AG08396 (cell line): ENCODE measurements at regions not wholly inside any gene's neighbourhood (a gene's known extent, or its start where the extent isn't known, plus 50 kb on each side); places are given as distances from the start of the nearest gene placed in this dataset.
A peak's percentile ranks its signal among the peaks of the same experiment; 100 is the strongest.
"Not testable (repeated sequence)": the region's sequence is repeated elsewhere in the genome, so short reads cannot be mapped to it uniquely, and the experiment has no call there.

Source experiments
- DNase-seq: peaks from one replicate; pipeline ENCODE4 v3.0.0; 2012; ENCODE audit warnings: low spot score, mixed read lengths

DNA sequence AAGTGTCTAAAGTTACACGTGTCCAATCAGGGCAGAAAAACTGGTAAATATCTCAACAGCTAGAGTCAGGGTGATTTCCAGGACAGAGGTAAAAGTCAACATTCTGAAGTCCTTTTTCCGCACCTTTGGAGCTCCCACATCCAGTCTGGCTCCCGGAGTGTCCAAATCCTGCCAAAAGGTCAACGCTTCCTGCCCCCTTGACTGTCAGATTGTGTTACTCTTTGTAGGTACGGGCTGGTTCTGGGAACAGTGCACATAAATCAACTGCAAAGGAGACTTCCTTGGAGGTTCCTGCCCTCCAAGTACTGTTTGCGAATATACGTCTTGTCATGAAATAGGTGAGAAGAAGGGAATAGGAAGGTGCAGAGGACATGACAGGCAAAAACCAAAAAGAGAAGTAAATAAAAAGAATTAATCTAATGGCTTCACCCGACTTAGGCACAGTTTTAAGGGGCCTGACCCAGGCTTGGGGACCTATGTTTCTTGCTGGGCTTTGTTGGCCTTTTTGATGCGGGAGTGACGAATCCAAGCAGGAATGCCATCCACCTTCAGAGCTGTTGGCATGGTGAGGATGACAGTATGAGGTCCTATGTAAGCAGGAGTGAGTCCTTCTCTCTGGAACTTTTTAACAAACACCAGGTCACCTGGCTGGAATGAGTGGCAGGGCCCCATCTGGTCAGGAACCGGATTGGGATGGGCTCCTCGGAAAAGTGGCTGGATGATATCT, 155.4 kb downstream of the TRIM27 start:
- DNase-seq = no peak

DNA sequence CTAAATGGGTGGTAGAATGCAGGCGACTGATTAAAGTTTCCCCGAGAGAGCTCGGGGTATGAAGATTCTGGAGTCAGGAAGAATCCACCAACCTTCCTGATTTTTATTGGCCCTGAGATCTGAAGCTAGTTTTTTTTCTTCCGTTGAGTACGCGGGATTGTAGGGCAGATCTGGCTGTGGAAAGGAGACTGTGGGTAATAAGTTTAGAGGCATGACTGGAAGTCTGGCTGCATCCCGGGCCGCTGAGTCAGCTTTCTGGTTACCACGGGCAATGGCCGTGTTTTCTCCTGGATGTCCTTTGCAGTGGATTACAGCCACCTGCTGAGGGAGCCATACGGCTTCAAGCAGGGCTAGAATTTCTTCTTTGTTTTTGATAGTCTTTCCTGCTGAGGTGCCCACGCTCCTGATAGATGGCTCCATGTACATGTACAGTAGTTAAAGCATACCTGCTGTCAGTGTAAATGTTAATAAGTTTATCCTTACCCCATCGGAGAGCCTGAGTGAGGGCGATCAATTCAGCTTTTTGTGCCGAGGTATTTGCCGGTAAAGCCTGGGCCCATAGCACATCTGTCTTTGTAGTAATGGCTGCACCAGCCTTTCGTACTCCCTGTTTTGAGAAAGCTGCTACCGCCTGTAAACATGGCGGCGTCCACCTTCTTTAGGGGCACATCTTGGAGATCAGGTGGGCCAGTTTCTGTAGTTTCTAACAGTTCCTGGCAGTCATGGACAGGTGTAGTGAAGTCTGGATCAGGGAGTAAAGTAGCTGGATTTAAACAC, 154.0 kb downstream of the TRIM27 start:
- peak; percentile 54 for DNase-seq

DNA sequence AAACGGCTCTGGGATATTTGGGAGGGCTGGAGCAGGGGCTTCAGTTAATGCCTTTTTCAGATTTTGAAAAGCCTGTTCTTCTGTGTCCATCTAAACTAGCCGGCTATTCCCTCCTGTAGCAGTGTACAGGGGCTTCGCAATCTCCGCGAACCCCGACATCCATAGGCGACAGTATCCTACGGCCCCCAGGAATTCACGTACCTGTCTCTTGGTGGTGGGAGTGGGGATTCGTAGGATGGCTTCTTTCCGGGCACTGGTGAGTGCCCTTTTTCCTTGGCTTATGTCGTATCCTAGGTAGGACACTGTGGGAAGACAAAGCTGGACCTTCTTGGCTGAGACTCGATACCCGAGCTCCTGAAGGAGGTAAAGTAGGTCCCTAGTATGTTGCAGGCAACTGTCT, 153.1 kb downstream of the TRIM27 start:
- no peak for DNase-seq

DNA sequence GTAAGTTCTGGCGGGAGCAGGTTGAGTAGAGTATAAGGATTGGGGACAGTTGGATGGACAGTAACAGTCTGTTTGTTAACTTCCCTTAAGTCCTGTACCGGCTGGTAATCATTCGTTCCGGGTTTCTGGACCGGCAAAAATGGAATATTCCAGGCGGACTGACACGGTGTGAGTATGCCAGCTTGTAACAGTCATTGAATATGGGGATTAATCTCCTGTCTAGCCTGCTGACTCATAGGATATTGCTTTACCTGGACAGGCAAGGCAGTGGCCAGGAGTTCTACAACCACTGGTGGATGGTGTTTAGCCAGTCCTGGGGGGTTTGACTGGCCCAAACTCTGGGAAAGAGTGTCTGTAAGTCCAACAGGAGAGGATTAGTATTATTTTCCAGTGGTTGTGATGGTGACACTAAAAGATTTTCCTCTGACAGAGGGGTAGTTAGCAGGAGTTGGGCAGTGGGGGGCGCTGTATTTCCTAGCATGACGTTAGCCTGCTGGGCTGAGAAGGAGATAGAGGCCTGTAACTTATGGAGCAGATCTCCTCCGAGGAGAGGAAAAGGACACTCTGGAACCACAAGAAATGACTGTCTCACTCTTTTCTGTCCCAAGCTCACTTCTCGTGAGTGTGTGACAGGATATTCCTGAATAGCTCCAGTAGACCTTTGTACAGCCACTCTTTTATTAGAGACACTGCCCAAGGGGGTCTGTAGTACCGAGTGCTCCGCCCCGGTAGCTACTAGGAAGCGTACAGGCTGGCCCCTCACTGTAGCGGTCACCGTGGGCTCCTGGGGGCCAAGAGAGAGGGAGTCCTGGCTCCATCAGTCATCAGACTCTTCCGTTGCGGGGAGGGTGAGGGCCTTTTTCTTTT, 152.2 kb downstream of the TRIM27 start:
- no peak for DNase-seq

DNA sequence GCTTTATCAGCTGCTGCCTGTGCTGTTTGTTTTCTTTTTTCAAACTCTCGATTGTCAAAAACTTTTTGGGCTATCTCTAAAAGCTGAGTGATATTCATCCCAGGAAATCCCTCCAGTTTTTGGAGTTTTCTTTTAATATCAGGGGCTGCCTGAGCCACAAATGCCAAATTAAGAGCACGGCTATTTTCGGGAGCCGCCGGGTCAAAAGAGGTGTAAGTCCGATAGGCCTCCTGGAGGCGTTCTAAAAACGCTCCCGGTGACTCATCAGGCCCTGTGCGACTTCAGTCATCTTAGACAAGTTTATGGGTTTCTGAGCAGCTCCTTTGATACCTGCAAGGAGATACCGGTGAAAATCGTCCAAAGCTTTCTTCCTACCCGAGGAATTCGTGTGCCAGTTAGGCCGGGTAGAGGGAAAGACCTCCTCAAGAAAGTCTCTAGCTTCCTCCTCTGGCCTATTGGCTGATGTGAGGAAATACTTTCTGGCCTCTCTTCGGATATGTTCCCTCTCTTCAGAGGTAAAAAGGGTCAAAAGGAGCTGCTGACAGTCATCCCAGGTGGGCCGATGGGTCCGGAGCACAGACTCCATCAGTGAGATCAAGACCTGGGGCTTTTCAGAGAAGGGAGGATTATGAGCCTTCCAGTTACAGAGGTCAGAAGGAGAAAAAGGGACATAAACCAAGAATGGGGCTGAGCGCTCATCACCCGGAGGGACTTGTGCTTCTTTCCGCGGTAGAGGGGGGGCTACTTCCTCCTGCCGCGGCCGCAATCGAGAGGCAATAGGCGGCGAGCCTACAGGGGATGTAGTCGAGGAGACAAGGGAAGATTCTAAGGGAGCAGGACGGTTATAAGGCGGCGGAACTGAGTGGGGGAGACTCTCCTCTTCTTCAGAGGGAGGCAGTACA, 151.1 kb downstream of the TRIM27 start:
- no peak for DNase-seq

DNA sequence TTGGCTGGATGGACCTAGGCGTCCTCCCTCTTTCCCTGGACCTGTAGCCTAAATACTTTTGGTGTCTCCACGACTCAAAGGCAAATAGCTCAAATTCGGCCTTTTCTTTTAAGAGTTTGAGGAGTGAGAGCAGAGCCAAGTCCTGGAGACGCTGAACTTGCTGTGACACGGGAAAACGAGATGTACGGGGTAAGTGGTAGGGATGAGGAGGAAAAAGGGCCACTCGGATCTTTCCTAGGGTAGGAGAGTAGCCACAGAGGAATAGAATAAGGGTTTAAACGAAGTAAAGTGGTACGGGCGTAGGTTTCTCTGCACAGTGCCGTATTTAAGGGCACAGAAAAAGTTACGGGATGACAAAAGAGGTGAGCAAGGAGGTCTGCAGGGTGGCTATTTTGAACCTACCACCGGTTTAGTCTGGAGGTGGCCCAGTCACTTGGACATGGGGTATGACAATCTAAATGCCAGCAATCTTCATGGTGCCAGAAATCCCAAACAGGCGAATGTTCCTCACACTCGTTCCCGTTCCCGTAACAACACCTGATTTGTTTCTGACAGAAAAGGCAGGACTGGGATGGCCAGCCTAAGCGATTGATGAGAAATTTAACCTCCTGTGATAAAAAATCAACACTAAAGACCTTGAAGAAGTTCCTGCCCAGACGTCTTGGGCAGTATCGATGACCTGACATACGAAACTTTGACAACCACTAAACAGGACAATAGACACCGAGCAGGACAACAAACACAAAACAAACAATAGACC, 149.3 kb downstream of the TRIM27 start:
- DNase-seq = no peak

DNA sequence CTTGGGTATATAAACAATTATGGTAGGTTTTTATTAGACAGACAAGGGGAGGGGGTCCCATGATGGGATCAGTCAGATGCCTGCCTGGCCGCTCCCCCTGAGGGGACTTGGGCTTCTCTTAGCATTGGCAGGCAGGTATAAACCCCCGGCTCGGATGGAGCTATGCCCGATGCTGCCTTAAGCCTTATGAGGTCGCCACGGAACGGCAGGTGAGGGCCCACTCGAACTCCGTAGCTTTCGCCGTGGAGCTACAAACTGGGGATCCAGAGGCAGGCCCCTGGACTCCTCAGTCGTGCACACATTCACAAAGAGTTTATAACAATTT, 148.8 kb downstream of the TRIM27 start:
- no peak for DNase-seq

DNA sequence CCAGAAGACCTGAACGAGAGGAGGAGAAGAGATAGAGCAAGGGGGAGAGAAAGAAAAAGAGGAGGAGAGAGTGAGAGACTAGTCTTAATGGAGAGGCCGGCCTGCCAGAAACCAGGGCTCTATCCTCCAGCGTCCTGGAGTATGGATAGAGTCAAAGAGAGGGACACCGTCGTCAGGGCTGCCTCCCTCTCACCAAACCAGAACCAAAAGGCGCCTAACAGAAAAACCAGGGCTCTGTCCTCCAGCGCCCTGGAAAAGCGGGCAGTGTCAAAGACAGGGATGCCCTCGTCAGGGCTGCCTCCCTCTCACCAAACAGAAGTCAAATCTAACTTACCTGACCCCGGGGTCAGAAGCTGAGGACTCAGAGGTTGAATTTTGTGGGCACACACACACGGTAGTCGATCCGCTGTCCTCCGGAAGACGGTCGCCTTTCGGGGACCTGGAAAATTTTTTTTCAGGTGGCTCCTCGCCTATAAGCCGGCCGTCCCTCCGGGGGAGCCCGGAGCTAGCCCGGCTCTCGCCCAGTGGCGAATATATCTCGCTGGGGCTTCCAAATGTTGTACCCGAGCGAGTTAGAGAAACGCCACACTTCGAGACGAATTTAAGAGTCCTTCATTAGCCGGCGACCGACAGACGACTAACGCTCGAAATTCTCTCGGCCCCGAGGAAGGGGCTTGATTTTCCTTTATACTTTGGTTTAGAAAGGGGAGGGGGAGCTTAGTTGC, 148.2 kb downstream of the TRIM27 start:
- DNase-seq = no peak

DNA sequence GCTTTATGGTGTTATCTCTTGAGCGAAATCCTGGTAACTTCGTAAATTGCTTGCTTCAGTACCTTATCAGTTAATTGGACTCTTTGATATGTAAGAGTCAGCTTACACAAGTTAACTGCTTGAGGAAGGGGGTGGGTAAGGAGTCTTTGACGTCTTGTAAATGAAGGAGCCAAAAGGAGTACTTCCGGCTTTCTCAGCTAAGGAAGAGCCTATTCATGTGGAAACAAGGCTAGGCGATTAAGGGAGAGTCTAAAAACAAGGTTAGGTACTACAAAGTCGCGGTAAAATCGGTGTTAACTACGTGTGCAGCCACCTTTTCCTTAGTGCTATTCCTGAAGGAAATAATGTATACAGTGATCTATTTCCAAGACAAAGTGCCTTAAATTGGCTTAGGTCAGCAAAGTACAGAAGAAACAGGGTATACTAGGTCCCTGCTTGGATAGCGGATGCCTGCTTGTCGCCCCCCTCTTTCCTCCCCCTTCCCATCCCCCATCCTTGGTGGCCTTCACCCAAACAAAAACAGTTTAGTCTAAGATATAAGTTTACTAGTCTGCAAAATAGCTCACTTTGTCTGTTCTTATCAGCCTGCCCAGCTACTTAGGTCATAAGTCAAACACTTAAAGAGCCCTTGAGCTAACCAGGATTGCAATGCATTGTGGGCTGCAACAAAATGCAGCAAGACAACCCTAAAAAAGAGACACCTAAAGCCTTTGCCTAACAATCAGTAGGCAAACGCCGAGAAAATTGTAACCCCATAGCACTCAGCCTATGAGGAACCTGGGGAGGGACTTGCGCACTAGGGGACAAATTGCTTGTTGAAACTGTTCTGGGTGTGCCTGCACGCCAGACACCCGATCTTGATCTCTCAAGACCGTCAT, 147.3 kb downstream of the TRIM27 start:
- DNase-seq = no peak

DNA sequence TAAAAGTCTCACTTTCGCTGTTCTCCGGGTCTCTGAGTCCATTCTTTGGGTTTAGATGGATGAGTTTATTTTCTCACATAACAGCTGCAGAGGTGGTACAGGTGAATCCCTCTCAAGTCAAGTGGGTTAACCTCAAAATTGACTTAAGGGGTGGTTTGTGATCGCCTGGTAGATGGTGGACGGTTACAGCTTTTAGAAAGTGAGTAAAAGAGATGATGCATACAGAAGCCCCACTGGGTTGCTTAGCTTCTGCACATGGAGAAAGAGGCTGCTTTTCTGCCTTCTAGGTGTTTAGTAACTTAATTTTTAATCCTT, 146.7 kb downstream of the TRIM27 start:
- DNase-seq = no peak

DNA sequence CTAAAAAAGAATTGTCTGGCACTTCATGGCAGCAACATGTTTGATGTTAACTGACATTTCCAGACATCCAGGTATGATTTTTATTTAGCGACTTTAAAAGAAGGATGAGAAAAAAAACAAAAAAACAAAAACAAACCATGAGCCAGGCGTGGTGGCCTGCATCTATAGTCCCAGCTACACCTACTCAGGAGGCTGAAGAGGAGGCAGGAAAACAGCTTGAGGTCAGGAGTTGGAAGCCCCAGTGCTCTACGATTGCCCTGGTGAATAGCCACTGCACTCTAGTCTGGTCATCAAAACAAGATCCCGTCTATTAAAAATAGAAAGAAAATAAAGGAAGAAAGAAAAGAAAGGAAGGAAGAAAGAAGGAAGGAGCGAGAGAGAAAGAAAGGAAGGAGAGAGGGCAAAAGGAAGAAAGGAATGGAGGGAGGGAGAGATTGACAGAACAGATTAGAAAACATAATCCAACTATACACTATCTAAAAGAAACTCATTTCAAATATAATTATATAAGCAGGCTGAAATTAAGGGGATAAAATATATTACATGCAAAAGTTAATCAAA, 141.6 kb downstream of the TRIM27 start:
- DNase-seq = no peak

DNA sequence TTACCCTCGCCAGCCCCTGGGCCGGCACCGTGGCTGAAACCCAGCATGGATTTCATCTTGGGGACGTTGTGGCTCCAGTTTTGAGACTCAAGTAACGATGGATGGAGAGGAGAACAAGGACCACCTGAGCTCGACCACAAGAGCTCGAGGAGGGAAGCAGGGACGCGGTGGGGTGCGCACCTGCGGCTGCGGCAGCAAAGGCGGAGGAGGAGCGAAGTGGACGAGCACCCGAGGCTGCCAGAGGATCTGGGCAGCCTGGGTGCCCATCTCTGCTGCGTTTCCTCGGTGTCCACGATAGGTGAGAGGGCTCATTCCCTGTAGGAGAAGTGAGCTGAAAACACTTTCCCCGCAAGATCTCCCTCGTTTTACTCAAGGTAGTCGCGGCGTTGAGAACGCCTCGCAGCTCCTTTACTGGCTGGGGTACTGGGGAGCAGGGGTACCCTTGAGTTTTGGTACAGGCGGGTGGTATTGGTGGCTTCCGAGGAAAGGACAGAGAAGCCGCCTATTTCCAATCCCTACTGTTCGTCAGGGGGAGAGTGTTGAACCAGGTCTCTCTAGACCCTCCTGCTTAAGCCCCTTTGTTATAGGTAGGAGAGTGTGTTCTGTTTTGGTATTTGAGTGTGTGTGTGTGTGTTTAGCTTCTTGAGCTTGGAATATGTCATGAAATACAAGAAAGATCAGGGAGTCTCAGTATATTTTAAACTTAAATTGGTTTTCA, 137.7 kb downstream of the TRIM27 start:
- DNase-seq = no peak

DNA sequence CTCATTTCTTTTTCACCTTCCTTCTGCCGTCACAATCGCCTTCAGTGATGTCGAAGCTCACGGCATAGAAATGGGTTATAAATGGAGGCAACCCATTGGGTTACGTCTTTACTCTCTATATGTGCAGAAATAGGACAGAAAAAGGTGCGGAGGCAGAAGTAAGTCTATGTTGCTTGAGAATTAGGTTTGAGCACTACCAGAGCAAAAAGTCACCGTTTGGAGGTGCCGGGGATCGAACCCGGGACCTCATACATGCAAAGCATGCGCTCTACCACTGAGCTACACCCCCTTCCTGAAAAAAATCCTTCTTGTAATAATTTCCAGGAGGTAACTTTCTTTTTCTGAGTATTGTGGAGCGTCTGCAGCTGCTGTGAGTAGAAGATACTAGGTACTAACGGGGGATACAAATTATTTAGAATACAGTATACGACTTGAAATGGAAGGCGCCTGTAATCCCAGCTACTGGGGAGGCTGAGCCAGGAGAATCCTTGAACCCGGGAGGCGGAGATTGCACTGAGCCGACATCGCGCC, 134.2 kb downstream of the TRIM27 start:
- DNase-seq = peak; percentile 27

DNA sequence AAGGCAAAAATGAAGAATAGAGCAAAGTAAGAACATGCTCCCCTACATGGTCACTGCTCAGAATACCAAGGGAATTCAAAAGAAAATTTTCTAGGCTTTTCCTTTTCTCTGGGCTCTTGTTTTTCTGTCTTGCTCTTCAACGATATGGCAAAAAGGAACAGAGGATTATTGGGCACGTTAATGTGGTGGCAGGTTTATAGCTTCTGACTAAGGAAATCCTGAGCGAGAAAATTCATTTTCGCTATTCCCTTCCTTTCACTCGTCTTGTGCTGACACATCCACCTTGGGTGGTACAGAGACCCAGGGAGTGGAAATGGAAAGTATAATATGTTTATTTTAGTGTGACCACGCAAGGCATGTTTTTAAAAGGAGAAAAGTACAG, 132.8 kb downstream of the TRIM27 start:
- DNase-seq = no peak

DNA sequence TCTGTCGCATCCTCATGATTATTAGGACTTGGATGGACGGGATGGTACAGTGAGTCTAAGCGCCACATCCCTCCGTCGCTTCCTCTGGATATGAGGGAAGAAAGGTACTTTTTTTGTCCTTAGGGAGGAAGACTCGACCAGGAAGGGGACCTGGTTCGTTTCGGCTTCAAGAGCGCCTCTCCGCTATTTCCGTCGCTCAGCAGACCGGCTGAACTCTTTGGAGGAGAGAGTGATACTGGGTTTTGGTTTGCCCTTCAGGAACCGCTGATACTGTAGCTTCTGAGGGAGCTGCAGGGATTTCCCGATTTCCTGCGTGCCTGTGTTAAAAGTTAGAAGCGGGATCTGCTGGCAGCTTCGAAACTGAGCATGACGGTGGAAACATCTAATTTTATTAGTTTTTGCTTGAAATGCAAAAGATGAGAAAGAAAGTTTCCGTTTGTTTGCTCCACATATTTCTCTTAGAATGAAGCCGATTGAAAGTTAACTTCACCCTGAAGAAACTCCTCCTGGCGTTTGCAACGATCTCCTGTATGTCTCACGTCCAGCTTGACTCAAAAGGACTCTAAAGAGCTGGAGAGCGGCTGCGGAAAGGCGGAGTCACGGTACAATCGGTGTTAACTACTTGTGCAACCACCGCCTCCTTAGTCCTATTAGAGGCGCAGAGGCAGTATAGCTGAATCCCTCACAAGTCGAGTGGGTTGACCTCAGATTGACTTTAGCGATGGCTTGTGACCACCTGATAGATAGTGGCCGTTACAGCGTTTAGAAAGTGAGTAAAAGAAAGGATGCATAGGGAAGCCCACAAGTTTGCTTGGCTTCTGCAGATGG, 129.4 kb downstream of the TRIM27 start:
- DNase-seq = no peak

DNA sequence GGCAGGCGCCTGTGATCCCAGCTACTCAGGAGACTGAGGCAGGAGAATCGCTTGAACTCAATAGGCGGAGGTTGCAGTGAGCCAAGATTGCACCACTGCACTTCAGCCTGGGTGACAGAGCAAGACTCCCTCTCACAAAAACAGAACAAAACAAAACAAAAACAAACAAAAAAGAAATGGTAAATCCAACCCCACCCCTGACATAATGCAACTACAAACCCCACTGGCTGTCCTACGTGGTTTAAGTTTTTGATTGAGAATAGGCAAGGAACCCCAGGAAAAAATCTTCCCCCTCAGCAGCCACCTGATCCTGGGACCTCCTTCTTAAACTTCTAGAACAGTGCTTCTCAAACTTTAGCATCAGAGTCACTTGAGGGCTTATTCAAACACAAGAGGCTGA, 123.1 kb downstream of the TRIM27 start:
- not testable (repeated sequence) for DNase-seq
